Coronary artery (tissue), 2 donors: ENCODE measurements at regions not wholly inside any gene's neighbourhood (a gene's known extent, or its start where the extent isn't known, plus 50 kb on each side); places are given as distances from the start of the nearest gene placed in this dataset.

Experiments
- DNase-seq: peaks from one replicate; pipeline ENCODE4 v3.0.0-alpha.2; 2017; ENCODE audit warnings: low spot score
- H3K27ac ChIP-seq, 2 donors: fragments of 200-600 bp; sonication (generic); one replicate each; pipeline ENCODE4 v1.5.1; 2016 to 2019
- H3K4me3 ChIP-seq: fragments of 200-600 bp; sonication (generic); 2 replicates; pipeline ENCODE4 v1.5.1; 2016; ENCODE audit warnings: mild to moderate bottlenecking, moderate library complexity
- TF ChIP-seq, protein P1 (sequence below): fragments of 200-600 bp; sonication (generic); IDR thresholded peaks from one replicate; pipeline ENCODE4 v1.5.1; 2019; ENCODE audit warnings: antibody characterized with exemption

- H3K4me3 ChIP-seq = no peak overlapping the region
- DNase-seq = no peak
- no peak overlapping the region for H3K27ac ChIP-seq
- TF ChIP-seq, protein P1, sequence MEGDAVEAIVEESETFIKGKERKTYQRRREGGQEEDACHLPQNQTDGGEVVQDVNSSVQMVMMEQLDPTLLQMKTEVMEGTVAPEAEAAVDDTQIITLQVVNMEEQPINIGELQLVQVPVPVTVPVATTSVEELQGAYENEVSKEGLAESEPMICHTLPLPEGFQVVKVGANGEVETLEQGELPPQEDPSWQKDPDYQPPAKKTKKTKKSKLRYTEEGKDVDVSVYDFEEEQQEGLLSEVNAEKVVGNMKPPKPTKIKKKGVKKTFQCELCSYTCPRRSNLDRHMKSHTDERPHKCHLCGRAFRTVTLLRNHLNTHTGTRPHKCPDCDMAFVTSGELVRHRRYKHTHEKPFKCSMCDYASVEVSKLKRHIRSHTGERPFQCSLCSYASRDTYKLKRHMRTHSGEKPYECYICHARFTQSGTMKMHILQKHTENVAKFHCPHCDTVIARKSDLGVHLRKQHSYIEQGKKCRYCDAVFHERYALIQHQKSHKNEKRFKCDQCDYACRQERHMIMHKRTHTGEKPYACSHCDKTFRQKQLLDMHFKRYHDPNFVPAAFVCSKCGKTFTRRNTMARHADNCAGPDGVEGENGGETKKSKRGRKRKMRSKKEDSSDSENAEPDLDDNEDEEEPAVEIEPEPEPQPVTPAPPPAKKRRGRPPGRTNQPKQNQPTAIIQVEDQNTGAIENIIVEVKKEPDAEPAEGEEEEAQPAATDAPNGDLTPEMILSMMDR = no peak
Measured at GRCh38 chr6:10266462-10266861, 148.4 kb downstream of the TFAP2A start.

- TF ChIP-seq, protein P1 = no peak
- no peak for DNase-seq
- Histone ChIP-seq H3K4me3 (no peak overlapping the region), H3K27ac (no peak overlapping the region)
Measured at GRCh38 chr6:10266061-10266460, 148.8 kb downstream of the TFAP2A start.

- Histone ChIP-seq H3K4me3 (no peak overlapping the region), H3K27ac (no peak overlapping the region)
- TF ChIP-seq, protein P1 = no peak
- DNase-seq = no peak
Measured at GRCh38 chr6:10262505-10262904, 152.4 kb downstream of the TFAP2A start.

- TF ChIP-seq, protein P1 = no peak
- Histone ChIP-seq H3K27ac (no peak overlapping the region), H3K4me3 (no peak overlapping the region)
- DNase-seq = no peak
Measured at GRCh38 chr6:10259671-10260070, 155.2 kb downstream of the TFAP2A start.

DNA sequence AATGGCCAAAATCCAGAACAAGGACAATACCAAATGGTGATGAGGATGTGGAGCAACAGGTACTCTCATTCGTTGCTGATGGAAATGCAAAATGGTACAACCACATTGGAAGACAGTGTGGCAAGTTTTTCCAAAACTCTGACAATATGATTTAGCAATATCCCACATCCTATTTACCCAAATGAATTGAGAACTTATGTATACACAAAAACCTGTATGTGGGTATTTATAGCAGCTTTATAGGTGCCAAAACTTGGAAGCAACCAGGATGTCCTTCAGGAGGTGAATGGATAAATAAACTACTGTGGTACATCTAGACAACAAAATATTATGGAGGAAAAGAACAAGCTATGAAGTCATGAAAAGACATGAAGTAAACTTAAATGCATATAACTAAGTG, 156.5 kb downstream of the TFAP2A start:
- TF ChIP-seq, protein P1 = no peak
- no peak for DNase-seq
- H3K27ac ChIP-seq = no peak overlapping the region
- H3K4me3 ChIP-seq = no peak overlapping the region

DNA sequence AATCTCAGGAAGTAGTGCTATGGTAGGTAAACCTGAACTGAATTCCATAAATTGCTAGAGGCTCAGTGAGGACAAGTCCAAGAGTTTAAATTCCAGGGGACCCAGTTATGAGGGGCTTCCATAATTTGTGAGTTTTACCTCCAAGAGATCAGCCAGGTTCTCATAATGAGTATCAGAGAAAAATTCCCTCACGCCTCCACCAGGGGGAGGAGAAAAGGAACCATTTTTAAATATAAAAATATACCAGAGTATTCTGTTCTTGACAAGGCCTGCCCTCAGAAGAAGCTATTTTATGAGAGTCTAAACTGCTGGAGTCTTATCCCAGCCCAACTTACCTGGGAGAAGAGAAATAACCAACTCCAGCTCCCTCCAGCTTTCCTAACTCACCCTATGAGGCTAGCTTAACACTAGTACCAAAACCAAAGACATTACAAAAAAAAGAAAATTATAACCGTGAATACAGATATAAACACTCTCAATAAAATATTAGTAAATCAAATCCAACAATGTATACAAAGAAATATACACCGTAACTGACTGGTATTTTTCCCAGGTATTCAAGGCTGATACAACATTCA, 158.7 kb downstream of the TFAP2A start:
- no peak overlapping the region for H3K4me3 ChIP-seq
- TF ChIP-seq, protein P1 = no peak
- no peak overlapping the region for H3K27ac ChIP-seq
- no peak for DNase-seq

DNA sequence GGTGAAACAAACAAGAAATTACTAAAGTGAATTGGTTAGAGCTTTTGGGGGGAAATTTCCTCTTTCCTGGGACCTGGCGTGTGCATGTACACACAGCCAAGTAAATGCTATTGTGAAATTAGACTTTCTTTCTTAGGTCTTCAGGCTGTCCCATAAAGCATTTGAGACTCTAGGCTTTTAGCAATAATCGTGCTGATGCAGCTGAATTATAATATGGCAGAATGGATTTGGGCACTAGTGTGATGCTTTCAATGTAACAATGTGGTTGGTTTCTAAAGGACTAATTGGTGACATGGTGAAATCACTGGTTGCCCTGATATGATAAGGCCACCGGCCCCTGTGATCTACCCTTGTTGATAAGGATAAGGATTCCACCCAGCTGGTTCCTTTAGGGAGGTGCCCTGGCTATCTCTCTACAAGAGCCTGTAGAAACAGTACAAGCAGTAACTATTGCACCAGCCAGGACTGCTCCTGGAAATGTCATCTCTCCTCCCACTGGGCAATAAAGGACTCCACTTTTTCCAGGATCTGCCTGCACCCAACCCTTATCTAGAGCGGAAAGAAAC, 164.1 kb downstream of the TFAP2A start:
- TF ChIP-seq, protein P1 = no peak
- DNase-seq = no peak
- no peak overlapping the region for H3K27ac ChIP-seq
- H3K4me3 ChIP-seq = no peak overlapping the region
